ENCODE measurements at regions not wholly inside any gene's neighbourhood (a gene's known extent, or its start where the extent isn't known, plus 50 kb on each side); places are given as distances from the start of the nearest gene placed in this dataset.

GRCh38 chr9:115362640-115363039, 244.7 kb upstream of the TNC start:
- TF ChIP-seq GATA2 (IDR thresholded peaks at IDR 0.05; ENCODE audit: low read depth, low read length) (no peak), GATA3 (IDR thresholded peaks at IDR 0.05; ENCODE audit: low read depth, low read length) (no peak)

All from SH-SY5Y (cell line).